Neural progenitor cell (in vitro differentiated cells): ENCODE measurements at regions not wholly inside any gene's neighbourhood (a gene's known extent, or its start where the extent isn't known, plus 50 kb on each side); places are given as distances from the start of the nearest gene placed in this dataset.

Experiments
- EZH2 ChIP-seq: fragments of 200-600 bp; sonication (generic); IDR thresholded peaks from 2 replicates; pipeline ENCODE4 v1.6.1; 2017; ENCODE audit warnings: antibody characterized with exemption, mild to moderate bottlenecking, moderate library complexity
- TF ChIP-seq, protein P1 (sequence below): fragments of 200-600 bp; sonication (generic); IDR thresholded peaks from 2 replicates; pipeline ENCODE4 v1.5.1; 2017; ENCODE audit warnings: antibody characterized with exemption, mild to moderate bottlenecking

DNA sequence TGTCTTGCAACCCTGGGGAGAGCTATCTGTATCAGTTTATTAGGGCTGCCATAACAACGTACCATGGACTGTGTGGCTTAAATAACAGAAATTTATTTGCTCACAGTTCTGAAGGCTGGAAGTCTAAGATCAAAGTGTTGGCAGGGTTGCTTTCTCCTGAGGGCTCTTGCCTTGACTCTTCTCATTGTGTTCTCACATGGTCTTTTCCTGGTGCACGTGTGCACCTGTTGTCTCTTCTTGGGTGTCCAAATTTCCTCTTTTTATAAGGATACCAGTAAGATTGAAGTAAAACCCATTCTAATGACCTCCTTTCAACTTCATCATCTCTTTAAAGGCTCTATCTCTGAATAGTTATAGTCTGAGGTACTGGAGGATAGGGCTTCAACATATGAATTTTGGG lies 72.3 kb upstream of the PDE7B start:
- TF ChIP-seq, protein P1, sequence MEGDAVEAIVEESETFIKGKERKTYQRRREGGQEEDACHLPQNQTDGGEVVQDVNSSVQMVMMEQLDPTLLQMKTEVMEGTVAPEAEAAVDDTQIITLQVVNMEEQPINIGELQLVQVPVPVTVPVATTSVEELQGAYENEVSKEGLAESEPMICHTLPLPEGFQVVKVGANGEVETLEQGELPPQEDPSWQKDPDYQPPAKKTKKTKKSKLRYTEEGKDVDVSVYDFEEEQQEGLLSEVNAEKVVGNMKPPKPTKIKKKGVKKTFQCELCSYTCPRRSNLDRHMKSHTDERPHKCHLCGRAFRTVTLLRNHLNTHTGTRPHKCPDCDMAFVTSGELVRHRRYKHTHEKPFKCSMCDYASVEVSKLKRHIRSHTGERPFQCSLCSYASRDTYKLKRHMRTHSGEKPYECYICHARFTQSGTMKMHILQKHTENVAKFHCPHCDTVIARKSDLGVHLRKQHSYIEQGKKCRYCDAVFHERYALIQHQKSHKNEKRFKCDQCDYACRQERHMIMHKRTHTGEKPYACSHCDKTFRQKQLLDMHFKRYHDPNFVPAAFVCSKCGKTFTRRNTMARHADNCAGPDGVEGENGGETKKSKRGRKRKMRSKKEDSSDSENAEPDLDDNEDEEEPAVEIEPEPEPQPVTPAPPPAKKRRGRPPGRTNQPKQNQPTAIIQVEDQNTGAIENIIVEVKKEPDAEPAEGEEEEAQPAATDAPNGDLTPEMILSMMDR = no peak
- no peak for TF ChIP-seq EZH2
